Fibroblast of gingiva (primary cell): ENCODE measurements at regions not wholly inside any gene's neighbourhood (a gene's known extent, or its start where the extent isn't known, plus 50 kb on each side); places are given as distances from the start of the nearest gene placed in this dataset.

Experiments used
- DNase-seq: peaks from one replicate; pipeline ENCODE4 v3.0.0-alpha.2; 2011; ENCODE audit warnings: low read depth

GRCh38 chr15:94606286-94606685 lies 374.9 kb downstream of the MCTP2 start:
- no peak for DNase-seq

DNA sequence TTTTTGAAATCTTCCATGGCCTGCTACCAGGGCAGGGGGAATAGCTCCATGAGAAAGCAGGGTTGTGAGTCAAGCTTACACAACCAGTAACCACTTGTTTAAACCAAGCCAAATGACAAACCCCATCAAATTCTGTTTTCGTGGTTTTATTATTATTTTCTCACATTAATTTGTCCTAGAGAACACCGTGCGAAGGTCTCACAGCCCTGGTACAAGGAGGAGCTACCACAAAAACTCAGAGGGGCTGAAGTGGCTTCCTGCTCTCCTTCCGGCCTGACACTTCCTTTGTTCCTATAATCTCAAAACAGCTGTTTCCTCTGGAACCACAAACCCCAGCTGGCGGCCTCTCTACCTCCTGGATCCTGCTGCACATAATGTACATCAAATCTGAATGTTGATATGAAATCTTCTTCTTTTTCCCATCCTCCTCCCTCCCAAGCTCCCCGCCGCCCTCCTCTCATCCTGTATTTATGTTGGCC lies 375.9 kb downstream of the MCTP2 start:
- no peak for DNase-seq

DNA sequence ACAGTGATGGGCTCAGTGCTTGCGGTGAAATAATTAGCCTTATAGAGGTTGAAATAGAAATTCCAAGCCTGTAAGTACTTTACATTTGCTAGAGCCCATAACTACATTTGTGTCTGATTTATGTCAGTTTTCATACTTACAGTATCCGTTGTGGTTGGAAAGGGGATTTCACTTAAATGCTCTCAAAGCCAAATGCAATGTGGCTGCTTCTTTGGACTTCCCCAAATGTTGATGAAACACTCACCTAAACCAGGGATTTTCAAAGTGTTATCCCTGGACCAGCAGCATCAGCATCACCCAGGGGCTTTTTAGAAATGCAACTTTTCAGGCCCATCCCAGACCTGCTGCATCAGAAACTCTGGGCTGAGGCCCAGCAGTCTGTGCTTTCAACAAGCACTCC lies 378.7 kb downstream of the MCTP2 start:
- DNase-seq: no peak

GRCh38 chr15:94610485-94610884 lies 379.1 kb downstream of the MCTP2 start:
- no peak for DNase-seq

DNA sequence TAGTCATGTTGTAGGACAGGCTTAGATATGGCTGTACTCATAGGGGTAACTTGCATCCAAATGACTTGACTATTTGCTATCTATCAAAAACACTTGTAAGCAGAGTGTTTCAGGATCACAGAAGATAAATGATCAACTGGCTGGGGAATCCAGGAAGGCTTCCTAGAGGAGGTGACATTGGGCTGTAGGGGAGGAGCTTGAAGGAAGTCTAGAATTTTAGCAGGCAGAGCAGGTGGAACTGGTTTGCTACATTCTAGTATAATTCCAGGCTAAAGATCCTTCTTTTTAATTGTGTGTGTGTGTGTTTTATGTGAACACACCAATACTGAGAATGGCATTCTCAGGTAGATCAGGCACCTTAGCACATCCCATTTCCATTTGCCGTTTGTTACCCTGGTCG lies 380.3 kb downstream of the MCTP2 start:
- DNase-seq: no peak

- no peak for DNase-seq
These were observed 384.3 kb downstream of the MCTP2 start for GRCh38 chr15:94615688-94616087.

GRCh38 chr15:94620632-94621031 lies 389.3 kb downstream of the MCTP2 start:
- DNase-seq: no peak

- no peak for DNase-seq
These were observed 390.4 kb downstream of the MCTP2 start for GRCh38 chr15:94621736-94622135.

GRCh38 chr15:94626949-94627348 lies 395.6 kb downstream of the MCTP2 start:
- no peak for DNase-seq

GRCh38 chr15:94631608-94632007 lies 400.2 kb downstream of the MCTP2 start:
- DNase-seq: no peak

DNA sequence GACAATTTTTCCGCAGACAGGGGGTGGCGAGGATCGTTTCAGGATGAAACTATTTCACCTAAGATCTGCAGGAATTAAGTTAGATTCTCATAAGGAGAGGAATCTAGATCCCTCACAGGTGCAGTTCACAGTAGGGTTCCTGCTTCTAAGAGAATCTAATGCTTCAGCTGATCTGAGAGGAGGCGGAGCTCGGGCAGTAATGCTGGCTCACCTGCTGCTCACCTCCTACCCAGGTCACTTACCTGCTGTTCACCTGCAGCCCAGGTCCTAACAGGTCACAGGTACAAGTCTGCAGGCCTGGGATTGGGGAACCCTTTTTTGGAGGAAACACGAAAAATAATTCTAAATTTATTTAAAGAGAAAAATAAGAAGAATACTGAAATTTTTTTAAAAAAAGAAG lies 406.8 kb downstream of the MCTP2 start:
- DNase-seq: no peak

DNA sequence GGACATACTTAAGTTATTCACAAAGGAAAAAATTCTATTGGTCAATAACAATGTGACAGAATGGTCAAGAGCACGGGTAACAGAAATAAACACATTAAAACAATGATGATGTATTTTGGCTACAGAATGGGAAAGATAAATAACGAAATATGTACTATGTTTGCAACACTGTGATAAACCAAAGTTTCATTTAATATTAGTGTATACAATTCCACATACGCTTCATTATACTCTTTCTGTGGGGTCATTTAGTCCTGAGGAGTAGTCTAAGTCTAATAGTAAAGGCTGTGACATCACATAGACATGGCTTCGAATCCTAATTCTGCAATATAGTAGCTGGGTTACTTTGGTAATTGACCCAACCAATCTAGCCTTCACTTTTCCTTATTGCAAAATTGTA lies 408.3 kb downstream of the MCTP2 start:
- DNase-seq: no peak

DNA sequence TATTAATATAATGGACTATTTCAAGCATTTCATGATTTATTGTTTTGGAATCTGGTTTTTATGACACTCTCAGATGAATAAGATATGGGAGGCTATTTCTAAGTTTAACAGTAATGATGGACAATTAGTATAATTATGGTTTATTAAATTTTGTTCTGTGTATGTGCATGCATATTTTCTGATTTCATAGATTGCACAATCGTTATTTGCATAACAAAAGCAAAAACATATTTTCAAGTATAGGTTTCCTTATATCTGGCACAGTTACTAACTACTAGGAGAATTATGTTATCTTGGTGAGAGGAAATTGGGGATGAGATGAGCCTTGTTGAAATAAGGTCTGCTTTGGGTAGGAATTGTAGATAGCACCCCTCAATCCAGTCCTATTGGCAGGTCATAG lies 413.1 kb downstream of the MCTP2 start:
- no peak for DNase-seq

DNA sequence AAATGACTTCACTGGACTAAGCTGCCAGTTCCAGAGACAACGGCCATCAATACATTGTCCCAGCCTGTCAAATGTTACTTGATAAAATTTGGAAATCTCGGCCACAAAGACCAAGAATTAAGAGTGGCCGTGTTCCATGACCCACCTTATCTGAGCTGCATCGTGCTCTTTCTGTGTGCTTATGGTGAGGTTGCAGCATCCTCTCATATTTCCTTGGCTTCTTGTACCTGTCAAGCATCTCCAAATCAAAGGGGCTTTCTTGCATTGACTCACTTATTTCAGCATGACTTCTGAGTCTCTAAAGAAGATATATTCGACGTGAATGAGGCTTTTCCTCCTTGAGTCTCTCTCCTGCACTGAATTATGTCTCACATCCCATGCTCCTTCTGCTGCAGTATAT lies 421.7 kb downstream of the MCTP2 start:
- no peak for DNase-seq

GRCh38 chr15:94655249-94655880 lies 424.0 kb downstream of the MCTP2 start:
- no peak for DNase-seq

DNA sequence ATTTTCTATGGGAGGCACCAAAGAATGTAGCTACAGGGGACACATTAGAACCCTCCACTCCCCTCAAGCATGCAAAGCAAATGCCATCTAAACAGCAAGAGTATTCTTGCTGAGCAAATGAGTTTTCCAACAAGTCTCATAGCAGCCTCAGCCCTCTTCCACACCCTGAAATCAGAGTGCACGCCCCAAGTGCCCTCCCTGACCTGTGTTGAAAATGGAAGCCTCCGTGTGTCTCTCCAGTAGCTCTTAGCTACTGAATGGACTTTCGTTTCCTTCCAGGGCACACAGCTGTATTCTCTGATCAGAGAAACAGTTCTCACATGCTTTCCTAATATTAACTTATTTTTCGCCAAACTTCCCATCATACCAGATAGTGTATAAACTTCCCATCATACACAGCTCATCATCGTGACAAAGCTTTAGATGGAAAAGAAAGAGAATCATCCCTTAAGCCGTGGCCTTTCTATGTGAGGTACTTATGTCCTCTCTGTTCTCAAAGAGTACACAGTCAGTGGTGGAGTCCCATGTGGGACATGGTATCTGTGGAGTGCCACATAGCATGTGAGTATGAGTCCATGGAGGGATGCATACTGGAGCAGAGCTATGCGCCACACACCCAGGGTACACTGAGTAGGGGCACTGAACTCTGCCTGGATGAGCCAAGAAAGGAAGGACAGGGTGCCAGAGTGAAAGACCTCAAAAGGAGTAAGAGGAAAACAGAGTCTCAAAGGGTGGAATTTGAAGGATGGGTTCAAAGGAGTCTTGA lies 434.5 kb downstream of the MCTP2 start:
- DNase-seq: no peak

DNA sequence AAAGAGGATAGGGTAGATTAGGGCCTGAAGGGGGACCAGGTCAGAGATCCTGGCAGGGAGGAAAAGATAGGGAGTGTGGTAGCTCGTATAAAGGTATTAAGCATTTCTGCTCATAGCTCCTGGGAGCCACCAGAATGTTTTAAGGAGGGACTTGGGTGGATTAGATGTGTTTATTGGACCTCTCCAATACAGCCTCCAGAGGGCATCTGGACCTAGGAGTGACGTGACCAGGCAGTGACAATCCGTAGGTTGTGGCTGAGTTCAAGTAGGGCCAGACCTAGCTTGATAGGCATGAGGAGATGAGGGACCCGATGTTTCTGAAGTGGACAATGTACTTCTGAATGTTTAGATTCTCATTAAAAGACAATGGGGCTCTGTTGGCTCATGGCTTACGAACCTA lies 435.2 kb downstream of the MCTP2 start:
- DNase-seq: no peak

GRCh38 chr15:94667109-94667508 lies 435.7 kb downstream of the MCTP2 start:
- no peak for DNase-seq

DNA sequence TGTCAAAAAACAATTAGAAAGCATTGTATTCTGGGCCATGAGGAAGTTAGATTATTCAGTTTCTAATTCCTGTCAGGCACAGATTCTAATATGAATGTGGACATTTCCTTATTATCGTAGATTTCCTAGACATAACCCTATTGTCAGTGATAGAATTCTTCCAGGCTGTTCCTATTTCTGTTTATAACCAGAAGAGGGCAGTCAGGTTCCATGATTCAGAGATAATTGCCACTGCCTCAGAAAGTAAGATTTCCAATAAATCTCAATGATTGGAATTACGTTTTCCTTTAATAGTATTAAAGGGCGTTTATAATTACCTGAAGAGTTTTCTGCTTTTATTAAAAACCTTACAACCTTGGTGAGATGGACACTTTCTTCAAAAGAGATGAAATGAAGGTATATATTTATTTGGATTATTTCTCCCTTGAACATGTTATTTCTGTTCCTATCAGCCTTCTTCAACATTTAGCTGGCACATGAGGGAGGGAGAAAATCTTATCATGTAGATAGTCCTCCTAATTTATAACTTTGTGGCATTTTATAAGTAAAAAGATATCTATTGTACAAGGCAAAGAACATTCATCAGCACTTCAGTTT lies 439.2 kb downstream of the MCTP2 start:
- peak; percentile 14 for DNase-seq

GRCh38 chr15:94671858-94672532 lies 440.6 kb downstream of the MCTP2 start:
- DNase-seq: peak; percentile 8

DNA sequence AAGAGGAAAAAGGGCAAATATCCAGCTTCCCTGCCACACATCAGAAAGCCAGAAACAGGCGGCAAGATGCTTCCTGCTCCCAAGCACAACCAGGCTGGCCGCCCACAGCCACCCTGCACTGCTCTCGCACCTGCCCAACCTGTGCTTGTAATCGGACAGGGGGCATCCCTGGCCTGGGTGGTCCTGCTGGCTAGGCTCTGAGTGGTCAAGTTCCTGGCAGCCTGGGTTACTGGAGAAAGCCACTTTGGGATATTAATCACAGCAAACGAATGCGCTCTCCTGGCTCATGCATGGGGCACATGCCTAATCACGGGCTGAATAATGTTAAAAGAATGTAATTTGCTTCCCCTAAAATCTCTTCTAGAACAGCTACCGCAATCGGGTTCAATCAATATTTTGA lies 442.4 kb downstream of the MCTP2 start:
- no peak for DNase-seq

- DNase-seq: peak; percentile 31
These were observed 442.9 kb downstream of the MCTP2 start for GRCh38 chr15:94674296-94674695.
